GM11168 (cell line): ENCODE measurements at regions not wholly inside any gene's neighbourhood (a gene's known extent, or its start where the extent isn't known, plus 50 kb on each side); places are given as distances from the start of the nearest gene placed in this dataset.

ENCODE experiments used
- in situ Hi-C: fragments of 300-500 bp; cut with MboI; formaldehyde crosslinking; loops from one replicate; pipeline ENCODE4 v1.12.0; 2022; ENCODE audit warnings: low sequenced_read_pairs; ENCODE audit not compliant: unreplicated experiment

DNA sequence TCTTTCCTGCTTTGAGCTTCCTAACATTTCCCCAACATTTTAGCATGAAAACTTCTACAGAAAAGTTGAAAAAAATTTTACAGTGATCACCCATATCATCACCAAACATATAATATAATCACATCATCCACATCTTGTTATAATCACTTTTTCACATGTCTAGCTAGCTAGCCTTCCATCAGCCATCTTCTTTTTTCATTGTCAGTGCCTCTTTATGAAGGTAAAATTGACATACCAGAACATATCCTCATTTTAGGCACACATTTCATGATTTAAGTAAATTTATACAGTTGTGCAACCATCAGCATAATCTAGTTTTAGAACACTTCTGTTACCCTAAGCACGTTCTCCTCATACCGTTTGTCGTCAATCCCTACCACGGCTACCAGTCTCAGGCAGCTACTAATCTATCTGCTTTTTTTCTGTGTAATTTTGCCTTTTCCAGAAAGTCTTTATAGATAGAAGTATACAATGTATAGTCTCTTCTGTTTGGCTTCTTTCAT, 73.7 kb downstream of the VEGFA start:
- in situ Hi-C loops = no loop called here

DNA sequence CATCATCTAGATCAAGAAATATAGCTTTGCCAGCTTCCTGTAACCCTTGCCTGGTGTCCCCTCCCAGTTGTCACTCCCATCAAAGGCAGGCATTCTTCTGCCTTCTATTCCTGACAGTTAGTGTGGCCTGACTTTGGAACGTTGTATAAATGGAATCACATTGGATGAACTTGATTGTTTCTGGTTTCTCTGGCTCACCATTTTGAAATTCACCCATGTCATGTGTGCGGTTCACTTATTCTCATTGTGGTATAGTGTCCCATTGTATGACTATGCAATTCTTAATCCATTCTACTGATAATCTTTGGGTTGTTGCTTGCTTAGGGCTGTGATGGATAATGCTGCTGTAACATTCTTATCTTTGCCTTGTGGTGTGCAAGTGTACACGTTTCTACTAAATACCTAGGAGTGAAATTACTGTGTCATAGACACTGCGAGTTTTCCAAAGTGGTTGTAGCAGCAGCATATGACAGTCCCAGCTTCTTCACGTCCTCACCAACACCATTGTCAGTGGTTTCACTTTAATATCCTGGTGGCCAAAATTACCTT, 73.2 kb downstream of the VEGFA start:
- in situ Hi-C loops = no loop called here

DNA sequence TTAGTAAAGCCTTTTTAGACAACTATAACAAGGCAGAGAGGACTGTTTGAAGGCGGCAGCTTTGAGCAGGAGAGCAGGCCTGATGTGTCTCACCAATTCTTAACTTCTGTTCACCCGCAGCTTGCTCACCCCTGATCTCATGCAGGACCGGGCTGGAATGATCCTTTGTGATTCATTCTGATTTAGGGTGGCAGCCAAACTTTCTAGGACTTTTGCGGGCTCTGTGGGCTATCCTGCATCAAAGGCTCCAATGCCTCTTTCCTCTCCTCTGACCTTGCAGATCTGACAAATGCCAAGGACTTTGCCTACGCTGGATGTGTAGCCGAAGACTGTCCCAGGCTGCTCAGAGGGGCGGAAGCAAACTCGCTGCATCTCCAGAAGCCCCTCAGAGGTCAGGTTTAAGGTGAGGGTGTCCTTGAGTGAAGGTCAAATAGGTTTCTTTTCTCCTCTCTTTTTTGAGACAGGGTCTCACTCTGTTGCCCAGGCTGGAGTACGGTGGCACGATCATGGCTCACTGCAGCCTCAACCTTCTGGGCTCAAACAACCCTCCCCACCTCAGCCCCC, 72.3 kb downstream of the VEGFA start:
- in situ Hi-C loops = no loop called here

DNA sequence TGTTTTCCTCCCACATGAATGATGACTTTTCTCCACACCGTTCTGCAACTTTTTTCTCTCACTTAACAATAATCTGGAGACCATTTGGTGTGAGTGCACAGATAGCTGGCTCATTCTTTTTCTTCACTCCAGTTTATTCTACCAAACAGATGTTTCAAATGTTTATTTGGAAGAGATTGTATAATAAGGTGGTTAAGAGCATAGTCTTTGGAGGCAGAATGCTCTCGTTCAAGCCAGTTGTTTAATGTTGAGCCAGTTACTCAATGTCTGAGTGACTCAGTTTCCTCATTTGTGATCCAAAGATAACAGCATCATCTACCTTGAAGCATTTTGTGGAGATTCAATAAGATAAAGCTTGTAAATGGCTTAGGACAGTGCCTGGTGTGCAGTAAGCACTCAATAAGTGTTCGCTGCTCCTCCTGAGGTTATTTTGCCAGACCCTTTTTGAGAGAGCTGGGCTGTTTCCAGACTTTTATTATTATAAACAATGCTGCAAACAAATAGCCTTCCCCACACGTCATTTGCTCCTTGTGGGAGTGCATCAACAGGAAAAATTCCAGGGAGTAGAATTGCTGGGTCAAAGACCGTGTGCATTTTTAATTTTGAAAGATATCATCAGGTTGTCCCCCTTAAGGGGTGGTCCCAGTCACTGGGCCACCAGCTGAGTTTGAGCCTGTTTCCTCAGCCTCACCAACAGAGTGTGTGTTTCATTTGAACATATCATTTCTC, 70.6 kb downstream of the VEGFA start:
- in situ Hi-C loops = no loop called here

DNA sequence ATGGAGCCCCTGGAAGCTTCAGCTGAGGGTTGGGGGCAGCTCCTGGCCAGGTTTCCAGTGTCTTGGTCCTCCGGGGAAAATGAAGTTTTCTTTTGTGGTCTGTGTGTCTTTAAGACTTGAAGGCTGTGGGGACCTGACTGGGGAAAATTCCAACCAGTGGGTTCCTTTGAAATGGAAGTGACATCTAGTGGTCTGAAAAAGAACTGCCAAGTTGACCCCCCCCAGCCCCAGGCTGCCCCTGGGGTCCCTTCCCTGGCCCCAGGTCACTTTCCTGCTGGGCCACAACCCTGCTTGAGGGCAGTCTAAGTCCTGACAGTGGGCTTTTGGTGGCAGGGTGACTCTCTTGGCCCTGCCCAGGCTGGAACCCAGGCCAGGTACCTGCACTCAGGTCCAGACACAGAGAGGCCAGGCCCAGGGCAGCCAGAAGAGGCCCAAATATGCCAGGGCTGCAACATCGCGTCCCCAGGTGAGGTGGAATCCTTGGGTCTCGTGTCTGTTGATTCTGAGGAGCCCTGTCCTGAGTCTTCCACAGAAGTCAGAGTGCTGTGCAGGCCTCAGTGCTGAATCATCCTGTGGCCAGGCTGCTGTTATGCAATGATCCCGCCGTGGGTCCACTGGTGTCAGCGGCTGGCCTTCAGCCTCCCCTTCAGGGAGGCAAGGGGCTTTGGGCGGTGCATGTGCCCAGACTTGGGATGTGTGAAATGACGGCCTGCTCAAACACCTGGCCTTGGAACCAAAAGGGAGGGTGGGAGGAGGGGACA, 68.4 kb downstream of the VEGFA start:
- in situ Hi-C loops = no loop called here

DNA sequence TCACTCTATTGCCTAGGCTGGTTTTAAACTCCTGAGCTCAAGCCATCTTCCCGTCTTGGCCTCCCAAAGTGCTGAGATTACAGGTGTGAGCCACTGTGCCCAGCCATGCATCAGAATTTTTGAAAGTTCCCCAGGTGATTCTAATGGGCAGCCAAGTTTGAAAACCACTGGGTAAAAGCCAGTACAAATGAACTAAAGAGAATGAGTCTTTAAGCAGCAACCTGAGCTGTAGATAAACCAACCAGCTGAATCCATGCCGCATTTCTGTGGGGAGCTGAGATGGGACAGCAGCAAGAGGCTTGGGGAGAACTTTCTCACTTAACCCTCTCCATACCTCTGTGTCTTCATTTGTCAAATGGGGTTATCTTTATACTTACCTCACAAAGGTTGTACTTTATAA, 67.5 kb downstream of the VEGFA start:
- in situ Hi-C loops = no loop called here

DNA sequence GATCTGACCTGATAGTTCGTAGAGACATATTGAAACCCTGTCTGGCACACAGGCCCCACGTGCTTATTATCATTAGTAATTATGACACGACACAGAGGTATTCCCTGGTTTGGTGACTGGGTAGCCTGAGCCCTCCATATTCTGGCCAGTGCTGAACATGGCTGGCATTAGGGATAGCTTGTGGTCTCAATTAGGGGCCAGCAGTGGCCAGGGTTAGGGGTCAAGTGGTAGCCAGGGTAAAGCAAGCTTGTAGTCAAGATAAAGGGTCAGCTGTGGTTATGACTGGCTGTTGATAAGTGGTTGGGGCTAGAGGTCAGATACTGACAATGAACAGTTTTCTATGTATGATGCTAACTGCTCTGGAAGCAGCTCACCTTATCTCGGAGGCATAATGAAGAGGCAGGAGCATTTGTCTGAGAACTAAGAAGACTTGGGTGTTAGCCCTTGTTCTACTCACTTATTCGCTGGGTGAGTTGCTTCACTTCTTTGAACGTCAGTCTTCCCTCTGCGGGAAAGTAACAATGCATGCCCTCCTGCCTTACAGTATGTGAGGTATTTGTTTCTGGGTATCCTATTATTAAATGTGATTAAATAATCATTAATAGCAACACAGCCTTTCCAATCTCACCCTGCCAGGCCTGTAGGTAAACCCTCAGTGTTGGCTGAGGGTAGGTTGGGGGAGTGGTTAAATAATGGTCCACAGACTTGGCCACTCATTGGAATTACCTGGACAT, 66.7 kb downstream of the VEGFA start:
- in situ Hi-C loops = no loop called here
